GM12872 (cell line): ENCODE measurements at regions not wholly inside any gene's neighbourhood (a gene's known extent, or its start where the extent isn't known, plus 50 kb on each side); places are given as distances from the start of the nearest gene placed in this dataset.

Source experiments
- CTCF ChIP-seq: IDR thresholded peaks from 3 replicates; pipeline ENCODE4 v1.5.1; 2011; ENCODE audit warnings: low read depth, mild to moderate bottlenecking, low read length, moderate library complexity; ENCODE audit not compliant: insufficient read depth

GRCh38 chr13:39825886-39826285 is 170.4 kb downstream of the COG6 start:
- no peak for TF ChIP-seq CTCF

- no peak for TF ChIP-seq CTCF
Observed at GRCh38 chr13:39835253-39835652, 179.8 kb downstream of the COG6 start.

GRCh38 chr13:39836038-39836437 is 180.6 kb downstream of the COG6 start:
- TF ChIP-seq CTCF: no peak

GRCh38 chr13:39840201-39840600 is 184.7 kb downstream of the COG6 start:
- no peak for TF ChIP-seq CTCF

GRCh38 chr13:39847336-39847735 is 191.9 kb downstream of the COG6 start:
- no peak for TF ChIP-seq CTCF

- TF ChIP-seq CTCF: no peak
Observed at GRCh38 chr13:39855236-39855635, 199.8 kb downstream of the COG6 start.

GRCh38 chr13:39856714-39857113 is 201.3 kb downstream of the COG6 start:
- TF ChIP-seq CTCF: no peak

- no peak for TF ChIP-seq CTCF
Observed at GRCh38 chr13:39858794-39859193, 203.3 kb downstream of the COG6 start.
